ENCODE measurements at regions not wholly inside any gene's neighbourhood (a gene's known extent, or its start where the extent isn't known, plus 50 kb on each side); places are given as distances from the start of the nearest gene placed in this dataset.

DNA sequence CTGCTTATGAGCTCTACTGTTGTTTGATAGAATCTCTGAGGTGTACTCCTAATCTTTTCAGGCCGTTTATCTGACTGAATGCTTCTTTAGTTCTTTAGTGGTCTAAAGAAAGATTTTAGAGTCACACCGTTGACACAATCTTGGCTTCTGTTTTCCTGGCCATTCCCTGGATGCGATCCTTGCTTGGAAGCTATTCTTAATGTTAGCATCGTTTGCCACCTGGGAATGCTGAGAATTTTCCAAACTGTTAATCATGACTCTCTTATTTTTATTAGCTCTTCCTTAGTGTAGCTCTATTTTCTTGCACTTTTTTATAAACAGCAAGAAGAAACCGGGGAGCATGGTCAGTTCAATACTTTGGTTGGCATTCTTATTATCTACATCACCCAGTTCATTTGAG, 281.0 kb upstream of the PCDH20 start:
- Histone ChIP-seq H3K9me3 (ENCODE audit: control insufficient read depth, low read depth, low read length) (no peaks in the 10 kb centered on the region), H3K23ac (ENCODE audit: insufficient read length, low read depth, low read length) (no peak overlapping the region), H2BK12ac (ENCODE audit: insufficient read length, low read depth, low read length) (no peak overlapping the region), H3K4ac (ENCODE audit: low read depth, low read length) (no peak overlapping the region), H2AK5ac (ENCODE audit: insufficient read length, low read length) (no peak overlapping the region), H4K8ac (replicated peaks; ENCODE audit: insufficient read length, low read depth, low read length) (no peak overlapping the region), H3K27ac (ENCODE audit: insufficient read length, low read depth, low read length) (no peak overlapping the region), H4K20me1 (ENCODE audit: control insufficient read depth, insufficient read depth, insufficient read length) (no peaks in the 10 kb centered on the region), H3K18ac (ENCODE audit: insufficient read length, low read depth, low read length) (no peak overlapping the region), H2BK15ac (ENCODE audit: low read depth, low read length) (no peak overlapping the region; the same call in 1 of the 2 replicates), H4K91ac (ENCODE audit: insufficient read length, low read depth, low read length) (no peak overlapping the region), H2BK120ac (ENCODE audit: low read depth, low read length, poor library complexity, severe bottlenecking) (no peak overlapping the region), H3T11ph (ENCODE audit: low read length) (no peak overlapping the region), H3K27me3 (ENCODE audit: insufficient read depth, low read length) (no peaks in the 10 kb centered on the region), H3K23me2 (ENCODE audit: insufficient read length, low read depth, low read length, poor library complexity, severe bottlenecking) (no peaks in the 10 kb centered on the region), H3K79me1 (ENCODE audit: insufficient read depth, low read depth, low read length, poor library complexity, severe bottlenecking) (no peaks in the 10 kb centered on the region), H3K56ac (ENCODE audit: insufficient read length, low read depth, low read length) (no peak overlapping the region), H3K14ac (ENCODE audit: insufficient read depth, low read length) (no peak overlapping the region), H2AFZ (ENCODE audit: low read length) (no peak overlapping the region), H3K4me1 (ENCODE audit: insufficient read depth, low read length) (no peaks in the 10 kb centered on the region), H3K9ac (ENCODE audit: extremely low read depth, insufficient read length, low read length) (no peak overlapping the region), H2BK5ac (ENCODE audit: insufficient read length, low read length) (no peak overlapping the region), H3K79me2 (ENCODE audit: insufficient read depth, low read length) (no peaks in the 10 kb centered on the region), H4K5ac (ENCODE audit: insufficient read length, low read depth, low read length) (no peak overlapping the region), H2BK20ac (ENCODE audit: low read depth, low read length, poor library complexity, severe bottlenecking) (no peak overlapping the region), H3K4me2 (ENCODE audit: insufficient read depth, insufficient read length, low read length) (no peak overlapping the region)
- TF ChIP-seq, protein P1, sequence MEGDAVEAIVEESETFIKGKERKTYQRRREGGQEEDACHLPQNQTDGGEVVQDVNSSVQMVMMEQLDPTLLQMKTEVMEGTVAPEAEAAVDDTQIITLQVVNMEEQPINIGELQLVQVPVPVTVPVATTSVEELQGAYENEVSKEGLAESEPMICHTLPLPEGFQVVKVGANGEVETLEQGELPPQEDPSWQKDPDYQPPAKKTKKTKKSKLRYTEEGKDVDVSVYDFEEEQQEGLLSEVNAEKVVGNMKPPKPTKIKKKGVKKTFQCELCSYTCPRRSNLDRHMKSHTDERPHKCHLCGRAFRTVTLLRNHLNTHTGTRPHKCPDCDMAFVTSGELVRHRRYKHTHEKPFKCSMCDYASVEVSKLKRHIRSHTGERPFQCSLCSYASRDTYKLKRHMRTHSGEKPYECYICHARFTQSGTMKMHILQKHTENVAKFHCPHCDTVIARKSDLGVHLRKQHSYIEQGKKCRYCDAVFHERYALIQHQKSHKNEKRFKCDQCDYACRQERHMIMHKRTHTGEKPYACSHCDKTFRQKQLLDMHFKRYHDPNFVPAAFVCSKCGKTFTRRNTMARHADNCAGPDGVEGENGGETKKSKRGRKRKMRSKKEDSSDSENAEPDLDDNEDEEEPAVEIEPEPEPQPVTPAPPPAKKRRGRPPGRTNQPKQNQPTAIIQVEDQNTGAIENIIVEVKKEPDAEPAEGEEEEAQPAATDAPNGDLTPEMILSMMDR (conservative IDR thresholded peaks at IDR 0.05), result no peak
- DNase-seq, result no peak
- WGBS (ENCODE audit: extremely low coverage, insufficient read length, low lambda C conversion rate), result no CpG with 5 or more reads among the region's 5 CpGs
- no peak overlapping the region for H3K27ac Mint-ChIP-seq
- H3K4me1 Mint-ChIP-seq, result peaks cover 5% of the 10 kb centered on the region in 2 experiments
- no peaks in the 10 kb centered on the region for H3K9me3 Mint-ChIP-seq
- no peaks in the 10 kb centered on the region for H3K27me3 Mint-ChIP-seq (ENCODE audit: low read depth)
- no peaks in the 10 kb centered on the region for H3K36me3 Mint-ChIP-seq (ENCODE audit: insufficient read depth in 1 of 3, low read depth in 3 of 3)
- no peak overlapping the region for H3K4me3 Mint-ChIP-seq
